Pancreas (tissue), 10 donors: ENCODE measurements at regions not wholly inside any gene's neighbourhood (a gene's known extent, or its start where the extent isn't known, plus 50 kb on each side); places are given as distances from the start of the nearest gene placed in this dataset.

Source experiments
- ATAC-seq, 4 donors: fragments of 200-7000 bp; cut with Tn5 transposase; one replicate each; pipeline versions ENCODE4 v1.8.0 to v1.9.1; 2020; ENCODE audit warnings: mild to moderate bottlenecking in 4 of 4, moderate library complexity in 4 of 4
- DNase-seq, 6 donors: peaks; one replicate each; pipeline ENCODE4 v3.0.0-alpha.2; 2020
- FAIRE-seq: peaks from 2 replicates; lab custom pipeline; 2012; peaks lifted over from hg19 to GRCh38; lab: Jason Lieb, UNC
- H3K27ac ChIP-seq, 4 donors: fragments of 200-600 bp; sonication (generic); 1 replicate in 3 of 4; 2 replicates in 1 of 4; pipeline versions ENCODE4 v1.5.0 to v1.8.0; 2020
- H3K27me3 ChIP-seq, 4 donors: fragments of 200-600 bp; one replicate each; pipeline ENCODE4 v1.8.0; 2021
- H3K36me3 ChIP-seq, 3 donors: fragments of 200-600 bp; sonication (generic) in 1 of 3; one replicate each; pipeline versions ENCODE4 v1.5.0 to v1.8.0; 2020 to 2021
- H3K4me1 ChIP-seq, 3 donors: fragments of 200-600 bp; one replicate each; pipeline ENCODE4 v1.8.0; 2021
- H3K4me3 ChIP-seq, 4 donors: fragments of 200-600 bp; sonication (generic) in 2 of 4; one replicate each; pipeline versions ENCODE4 v1.5.0 to v1.8.0; 2020 to 2021
- H3K9me3 ChIP-seq, 4 donors: fragments of 200-600 bp; one replicate each; pipeline ENCODE4 v1.8.0; 2021
- CTCF ChIP-seq, 4 donors: fragments of 200-600 bp; sonication (generic) in 3 of 4; IDR thresholded peaks; one replicate each; pipeline versions ENCODE4 v1.5.0 to v1.8.0; 2021; ENCODE audit warnings: antibody characterized with exemption in 4 of 4
- WGBS, 2 donors: extraction: QIAGEN DNeasy Blood & Tissue Kit; methylation state at CpG; one replicate each; pipeline ENCODE4 v1.1.7; 2013; 5-methylcytosine and 5-hydroxymethylcytosine counted together
- intact Hi-C, 3 donors: fragments of 100-400 bp; cut with DNase I; formaldehyde crosslinking; loops; one replicate each; pipeline versions ENCODE4 v1.11.1 to v1.14.2; 2022
- donor health status: healthy with polysubstance abuse.
- donor health status: DM: no; HTN: no; CAD: no; lungs with moderate emphysema.
- donor health status: DM: no; HTN: no; CAD: no.
- donor health status: control.
- donor health status: control.
- donor health status: Bipolar disorder and iron deficiency.
- donor health status: DM: yes; HTN: yes; CAD: no.
- donor health status: DM: no; HTN: no; CAD: no.
- donor health status: DM: no; HTN: no; CAD: no.
- donor health status: DM: yes; HTN: yes; CAD: no.

DNA sequence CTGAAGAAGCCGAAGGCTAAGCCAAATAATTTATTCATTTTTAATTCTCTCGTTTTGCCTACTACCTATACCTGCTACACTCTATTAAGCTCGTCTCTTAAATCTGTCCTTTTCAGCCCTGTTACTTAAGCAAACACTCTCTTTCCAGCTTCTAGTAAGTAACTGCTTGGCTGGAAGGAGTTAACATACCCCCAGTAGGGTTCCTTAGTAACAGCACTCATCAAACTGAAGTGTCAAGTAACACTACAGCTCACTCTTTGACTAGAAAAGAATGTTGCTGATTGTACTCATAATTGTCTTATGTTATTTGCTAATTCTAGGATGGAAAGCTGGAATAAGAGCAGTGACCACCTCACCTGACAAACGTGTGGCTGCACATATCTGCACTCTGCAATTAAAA is 120.0 kb upstream of the SCN7A start:
- Histone ChIP-seq H3K27me3 (no peaks in the 10 kb centered on the region), H3K36me3 (no peaks in the 10 kb centered on the region), H3K4me3 (no peak overlapping the region), H3K27ac (no peak overlapping the region), H3K4me1 (no peaks in the 10 kb centered on the region), H3K9me3 (no peaks in the 10 kb centered on the region)
- intact Hi-C loops = no loop called here
- no peak for FAIRE-seq
- WGBS, 2 donors = 18 to 25% methylated on average over 4 of the region's 4 CpGs
- no peak for TF ChIP-seq CTCF (IDR thresholded peaks at IDR 0.05)
- no peak for ATAC-seq
- no peak for DNase-seq

DNA sequence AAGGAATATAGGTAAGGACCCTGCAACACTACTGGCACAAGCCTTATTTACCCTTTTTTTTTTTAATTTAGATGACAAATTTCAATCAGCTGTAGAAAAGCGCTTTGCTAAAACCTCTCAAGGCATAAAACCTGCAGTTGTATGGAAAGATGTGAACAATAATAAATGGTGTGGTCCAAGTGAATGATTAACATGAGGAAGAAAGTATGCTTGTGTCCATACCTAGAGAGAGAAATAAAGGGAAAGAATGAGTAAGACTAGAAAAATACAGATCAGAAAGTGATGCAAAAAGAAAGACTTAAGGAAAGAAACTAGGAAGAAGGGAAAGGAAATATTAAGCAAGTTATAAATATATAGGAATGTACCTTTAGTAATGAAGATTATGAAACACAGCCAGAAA is 119.2 kb upstream of the SCN7A start:
- DNase-seq (no peak), ATAC-seq (no peak), FAIRE-seq (no peak)
- H3K9me3 ChIP-seq = no peaks in the 10 kb centered on the region
- H3K27ac ChIP-seq = no peak overlapping the region
- TF ChIP-seq CTCF (IDR thresholded peaks at IDR 0.05) = no peak
- H3K4me1 ChIP-seq = no peaks in the 10 kb centered on the region
- H3K27me3 ChIP-seq = no peaks in the 10 kb centered on the region
- intact Hi-C loops = no loop called here
- WGBS, 2 donors = 51 to 63% methylated on average over 1 of the region's 1 CpG
- no peaks in the 10 kb centered on the region for H3K36me3 ChIP-seq
- no peak overlapping the region for H3K4me3 ChIP-seq

DNA sequence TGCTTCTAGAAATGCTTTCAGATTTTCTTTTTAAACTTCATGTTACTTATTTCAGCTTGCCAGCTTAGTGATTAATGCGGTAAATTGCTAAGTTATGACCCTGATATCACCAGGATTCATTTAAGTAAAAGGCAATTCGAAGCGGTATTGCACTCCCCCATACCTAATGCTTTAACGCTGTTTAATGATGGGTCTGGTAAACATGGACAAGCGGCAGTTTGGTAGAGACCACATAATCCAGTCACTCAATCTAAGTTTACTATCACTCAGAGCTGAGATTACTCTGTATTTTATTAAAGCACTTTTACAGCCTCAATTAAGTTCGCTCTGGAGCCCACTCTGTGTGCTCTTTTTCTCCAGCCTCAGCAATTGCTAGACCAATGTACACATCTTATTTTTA is 118.2 kb upstream of the SCN7A start:
- Histone ChIP-seq H3K27me3 (no peaks in the 10 kb centered on the region), H3K9me3 (no peaks in the 10 kb centered on the region), H3K27ac (no peak overlapping the region), H3K36me3 (no peaks in the 10 kb centered on the region), H3K4me1 (no peaks in the 10 kb centered on the region), H3K4me3 (no peak overlapping the region)
- intact Hi-C loops = no loop called here
- FAIRE-seq (no peak), ATAC-seq (no peak), DNase-seq (no peak)
- WGBS, 2 donors = 68 to 73% methylated on average over 6 of the region's 6 CpGs
- TF ChIP-seq CTCF (IDR thresholded peaks at IDR 0.05) = no peak

- Histone ChIP-seq H3K36me3 (no peaks in the 10 kb centered on the region), H3K9me3 (no peaks in the 10 kb centered on the region), H3K27me3 (no peaks in the 10 kb centered on the region), H3K27ac (no peak overlapping the region), H3K4me3 (no peak overlapping the region), H3K4me1 (no peaks in the 10 kb centered on the region)
- DNase-seq = no peak
- 68 to 74% methylated on average over 5 of the region's 5 CpGs for WGBS, 2 donors
- FAIRE-seq = no peak
- intact Hi-C loops = no loop called here
- ATAC-seq = no peak
- TF ChIP-seq CTCF (IDR thresholded peaks at IDR 0.05) = no peak
Observed at GRCh38 chr2:166610913-166611305, 116.9 kb upstream of the SCN7A start.

DNA sequence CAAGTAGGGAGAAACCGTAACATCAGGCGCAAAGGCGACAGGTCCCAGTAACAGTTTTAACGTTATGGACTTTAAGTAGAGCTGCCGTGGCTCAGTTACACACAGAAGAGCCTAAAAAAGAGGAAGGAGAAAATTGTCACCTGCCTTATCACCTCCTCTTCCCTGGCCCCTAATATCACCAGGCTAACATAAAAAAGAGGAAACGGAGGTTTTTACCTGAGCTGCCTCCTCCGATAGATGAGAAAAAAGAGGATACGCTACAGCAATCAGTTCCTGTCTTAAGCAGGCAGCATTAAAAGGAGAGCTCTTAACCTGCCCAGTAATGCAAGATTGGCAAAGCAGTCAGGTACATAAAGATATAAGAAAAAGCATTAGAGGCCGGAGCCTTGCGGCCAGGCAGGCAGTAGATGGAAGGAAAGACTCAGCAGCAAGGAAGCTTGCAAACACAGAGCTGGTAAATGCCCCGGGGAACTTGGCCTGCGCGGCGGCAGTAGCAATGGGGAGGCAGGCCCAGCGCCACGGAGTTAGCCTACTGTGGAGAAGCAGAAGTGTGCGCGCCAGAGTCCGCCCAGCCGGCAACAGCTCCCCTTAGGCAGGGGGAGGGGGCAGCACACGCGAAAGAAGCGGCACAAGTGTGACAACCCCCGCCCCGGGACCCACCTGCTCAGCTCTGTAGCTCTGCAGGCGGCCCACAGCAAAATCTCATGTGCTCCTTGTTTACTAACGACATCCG is 116.3 kb upstream of the SCN7A start:
- no peak for TF ChIP-seq CTCF (IDR thresholded peaks at IDR 0.05)
- Histone ChIP-seq H3K36me3 (no peaks in the 10 kb centered on the region), H3K9me3 (no peaks in the 10 kb centered on the region), H3K27ac (no peak overlapping the region), H3K4me1 (no peaks in the 10 kb centered on the region), H3K27me3 (no peaks in the 10 kb centered on the region), H3K4me3 (no peak overlapping the region)
- ATAC-seq (peak in 2 of 4 donors; percentile 27 to 47), FAIRE-seq (no peak), DNase-seq (peak in 2 of 6 donors; percentile 21 to 56)
- 50 to 55% methylated on average over 28 of the region's 28 CpGs for WGBS, 2 donors
- intact Hi-C loops = no loop called here
